ENCODE measurements at regions not wholly inside any gene's neighbourhood (a gene's known extent, or its start where the extent isn't known, plus 50 kb on each side); places are given as distances from the start of the nearest gene placed in this dataset.

GRCh38 chr17:73879987-73880386 lies 235.7 kb upstream of the SDK2 start:
- TF ChIP-seq POLR2A (IDR thresholded peaks at IDR 0.05) (no peak), POLR2AphosphoS5 (IDR thresholded peaks at IDR 0.05) (no peak)

All from breast epithelium (tissue), 3 donors.